ENCODE measurements at regions not wholly inside any gene's neighbourhood (a gene's known extent, or its start where the extent isn't known, plus 50 kb on each side); places are given as distances from the start of the nearest gene placed in this dataset.

- no peak for DNase-seq
Measured at GRCh38 chr2:226515344-226516055, 284.1 kb downstream of the IRS1 start.

GRCh38 chr2:226514895-226515294, 284.7 kb downstream of the IRS1 start:
- DNase-seq: no peak

GRCh38 chr2:226511311-226511710, 288.3 kb downstream of the IRS1 start:
- DNase-seq: no peak

- no peak for DNase-seq
Measured at GRCh38 chr2:226508683-226509082, 290.9 kb downstream of the IRS1 start.

GRCh38 chr2:226508005-226508404, 291.6 kb downstream of the IRS1 start:
- no peak for DNase-seq

GRCh38 chr2:226497146-226497909, 302.3 kb downstream of the IRS1 start:
- no peak for DNase-seq

- no peak for DNase-seq
Measured at GRCh38 chr2:226496273-226496550, 303.4 kb downstream of the IRS1 start.

GRCh38 chr2:226495466-226496272, 304.0 kb downstream of the IRS1 start:
- no peak for DNase-seq

- DNase-seq: no peak
Measured at GRCh38 chr2:226491112-226491511, 308.5 kb downstream of the IRS1 start.

GRCh38 chr2:226489775-226490541, 309.7 kb downstream of the IRS1 start:
- DNase-seq: no peak

- no peak for DNase-seq
Measured at GRCh38 chr2:226488034-226488433, 311.6 kb downstream of the IRS1 start.

- DNase-seq: no peak
Measured at GRCh38 chr2:226487573-226487972, 312.0 kb downstream of the IRS1 start.

- DNase-seq: no peak
Measured at GRCh38 chr2:226483745-226484619, 315.6 kb downstream of the IRS1 start.

- no peak for DNase-seq
Measured at GRCh38 chr2:226483143-226483542, 316.5 kb downstream of the IRS1 start.

- no peak for DNase-seq
Measured at GRCh38 chr2:226478109-226478809, 321.4 kb downstream of the IRS1 start.

- DNase-seq: no peak
Measured at GRCh38 chr2:226477221-226478108, 322.2 kb downstream of the IRS1 start.

- no peak for DNase-seq
Measured at GRCh38 chr2:226475650-226476049, 324.0 kb downstream of the IRS1 start.

- no peak for DNase-seq
Measured at GRCh38 chr2:226474131-226474530, 325.5 kb downstream of the IRS1 start.

GRCh38 chr2:226471987-226472470, 327.6 kb downstream of the IRS1 start:
- no peak for DNase-seq

- no peak for DNase-seq
Measured at GRCh38 chr2:226467633-226468032, 332.0 kb downstream of the IRS1 start.
